ENCODE measurements at regions not wholly inside any gene's neighbourhood (a gene's known extent, or its start where the extent isn't known, plus 50 kb on each side); places are given as distances from the start of the nearest gene placed in this dataset.

DNA sequence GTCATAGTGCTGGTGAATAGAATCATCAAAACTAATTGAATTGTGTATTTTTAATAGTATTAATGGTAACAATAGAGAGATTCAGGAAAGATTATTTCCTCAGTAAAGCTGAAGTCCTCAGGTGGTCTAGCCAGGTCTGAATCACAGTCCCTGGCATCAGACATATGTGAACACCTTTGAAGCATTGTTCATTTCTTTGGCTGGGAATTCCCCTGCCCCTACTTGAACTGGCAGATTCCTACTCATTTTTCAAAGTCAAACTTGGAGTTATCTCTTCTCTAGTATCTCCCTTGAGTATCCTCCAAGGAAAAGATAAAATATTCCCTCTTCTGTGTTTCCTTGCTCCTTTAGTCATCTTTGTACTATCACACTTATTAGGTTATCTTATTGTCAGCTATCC lies 759.8 kb downstream of the ADGRL2 start:
- H2AFZ ChIP-seq (ENCODE audit: low read length): no peak overlapping the region
- no peak overlapping the region for H3K4me2 ChIP-seq (ENCODE audit: low read length)
- H3K9ac ChIP-seq (ENCODE audit: low read length): no peak overlapping the region
- no peaks in the 10 kb centered on the region for H3K27me3 ChIP-seq (ENCODE audit: insufficient read depth, low read length)
- H3K79me2 ChIP-seq (ENCODE audit: insufficient read depth, low read length): no peaks in the 10 kb centered on the region
- no peak for TF ChIP-seq EZH2 (IDR thresholded peaks at IDR 0.05; ENCODE audit: borderline replicate concordance, low read length)
- TF ChIP-seq, protein P1, sequence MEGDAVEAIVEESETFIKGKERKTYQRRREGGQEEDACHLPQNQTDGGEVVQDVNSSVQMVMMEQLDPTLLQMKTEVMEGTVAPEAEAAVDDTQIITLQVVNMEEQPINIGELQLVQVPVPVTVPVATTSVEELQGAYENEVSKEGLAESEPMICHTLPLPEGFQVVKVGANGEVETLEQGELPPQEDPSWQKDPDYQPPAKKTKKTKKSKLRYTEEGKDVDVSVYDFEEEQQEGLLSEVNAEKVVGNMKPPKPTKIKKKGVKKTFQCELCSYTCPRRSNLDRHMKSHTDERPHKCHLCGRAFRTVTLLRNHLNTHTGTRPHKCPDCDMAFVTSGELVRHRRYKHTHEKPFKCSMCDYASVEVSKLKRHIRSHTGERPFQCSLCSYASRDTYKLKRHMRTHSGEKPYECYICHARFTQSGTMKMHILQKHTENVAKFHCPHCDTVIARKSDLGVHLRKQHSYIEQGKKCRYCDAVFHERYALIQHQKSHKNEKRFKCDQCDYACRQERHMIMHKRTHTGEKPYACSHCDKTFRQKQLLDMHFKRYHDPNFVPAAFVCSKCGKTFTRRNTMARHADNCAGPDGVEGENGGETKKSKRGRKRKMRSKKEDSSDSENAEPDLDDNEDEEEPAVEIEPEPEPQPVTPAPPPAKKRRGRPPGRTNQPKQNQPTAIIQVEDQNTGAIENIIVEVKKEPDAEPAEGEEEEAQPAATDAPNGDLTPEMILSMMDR (IDR thresholded peaks at IDR 0.05; ENCODE audit: low read length): no peak
- no peak overlapping the region for H3K27ac ChIP-seq (ENCODE audit: low read depth, low read length, poor library complexity, severe bottlenecking)
- H3K4me3 ChIP-seq (ENCODE audit: low read depth, low read length, poor library complexity, severe bottlenecking): no peak overlapping the region
- no peaks in the 10 kb centered on the region for H3K9me3 ChIP-seq (ENCODE audit: low read length)
- H3K4me1 ChIP-seq (ENCODE audit: insufficient read depth, low read length, severe bottlenecking): peaks cover 4% of the 10 kb centered on the region
- H4K20me1 ChIP-seq (ENCODE audit: insufficient read depth, low read length): no peaks in the 10 kb centered on the region
- H3K9me2 ChIP-seq (ENCODE audit: low read depth, low read length): no peaks in the 10 kb centered on the region
- H3F3A ChIP-seq (ENCODE audit: insufficient read depth, low read length): no peaks in the 10 kb centered on the region
- no peaks in the 10 kb centered on the region for H3K36me3 ChIP-seq (ENCODE audit: insufficient read depth, low read length)

DNA sequence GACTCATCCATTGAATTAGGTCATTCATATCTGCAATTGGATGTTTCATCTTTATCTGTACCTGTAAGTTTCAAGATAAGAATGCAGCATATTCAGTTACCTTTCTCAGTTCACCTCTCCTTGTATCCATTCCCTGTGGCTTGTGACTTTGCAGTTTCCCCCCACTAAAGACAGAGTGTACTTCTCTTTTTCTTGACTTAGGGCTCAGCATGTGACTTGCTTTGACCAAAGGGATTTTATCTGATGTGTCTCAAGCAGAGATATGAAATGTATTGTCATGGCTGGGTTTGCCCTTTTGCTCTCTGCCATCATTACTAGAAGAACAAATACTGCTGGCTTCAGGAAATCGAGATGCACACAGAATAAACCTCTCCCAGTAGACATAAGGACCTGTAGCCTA lies 754.8 kb downstream of the ADGRL2 start:
- no peaks in the 10 kb centered on the region for H3K36me3 ChIP-seq (ENCODE audit: insufficient read depth, low read length)
- H3K27ac ChIP-seq (ENCODE audit: low read depth, low read length, poor library complexity, severe bottlenecking): no peak overlapping the region
- H4K20me1 ChIP-seq (ENCODE audit: insufficient read depth, low read length): no peaks in the 10 kb centered on the region
- no peaks in the 10 kb centered on the region for H3K4me1 ChIP-seq (ENCODE audit: insufficient read depth, low read length, severe bottlenecking)
- no peaks in the 10 kb centered on the region for H3K27me3 ChIP-seq (ENCODE audit: insufficient read depth, low read length)
- H3K9me2 ChIP-seq (ENCODE audit: low read depth, low read length): no peaks in the 10 kb centered on the region
- H3K9me3 ChIP-seq (ENCODE audit: low read length): no peaks in the 10 kb centered on the region
- H3F3A ChIP-seq (ENCODE audit: insufficient read depth, low read length): no peaks in the 10 kb centered on the region
- no peaks in the 10 kb centered on the region for H3K79me2 ChIP-seq (ENCODE audit: insufficient read depth, low read length)
- no peak overlapping the region for H2AFZ ChIP-seq (ENCODE audit: low read length)
- no peak overlapping the region for H3K4me3 ChIP-seq (ENCODE audit: low read depth, low read length, poor library complexity, severe bottlenecking)
- H3K4me2 ChIP-seq (ENCODE audit: low read length): no peak overlapping the region
- TF ChIP-seq, protein P1 (IDR thresholded peaks at IDR 0.05; ENCODE audit: low read length): no peak
- no peak for TF ChIP-seq EZH2 (IDR thresholded peaks at IDR 0.05; ENCODE audit: borderline replicate concordance, low read length)
- no peak overlapping the region for H3K9ac ChIP-seq (ENCODE audit: low read length)

- H4K20me1 ChIP-seq (ENCODE audit: insufficient read depth, low read length): no peaks in the 10 kb centered on the region
- no peaks in the 10 kb centered on the region for H3F3A ChIP-seq (ENCODE audit: insufficient read depth, low read length)
- no peaks in the 10 kb centered on the region for H3K27me3 ChIP-seq (ENCODE audit: insufficient read depth, low read length)
- no peak overlapping the region for H3K4me3 ChIP-seq (ENCODE audit: low read depth, low read length, poor library complexity, severe bottlenecking)
- no peaks in the 10 kb centered on the region for H3K9me3 ChIP-seq (ENCODE audit: low read length)
- no peak overlapping the region for H3K9ac ChIP-seq (ENCODE audit: low read length)
- H3K9me2 ChIP-seq (ENCODE audit: low read depth, low read length): no peaks in the 10 kb centered on the region
- no peak for TF ChIP-seq EZH2 (IDR thresholded peaks at IDR 0.05; ENCODE audit: borderline replicate concordance, low read length)
- TF ChIP-seq, protein P1 (IDR thresholded peaks at IDR 0.05; ENCODE audit: low read length): no peak
- no peak overlapping the region for H3K4me2 ChIP-seq (ENCODE audit: low read length)
- no peak overlapping the region for H3K27ac ChIP-seq (ENCODE audit: low read depth, low read length, poor library complexity, severe bottlenecking)
- H3K4me1 ChIP-seq (ENCODE audit: insufficient read depth, low read length, severe bottlenecking): no peaks in the 10 kb centered on the region
- no peak overlapping the region for H2AFZ ChIP-seq (ENCODE audit: low read length)
- H3K36me3 ChIP-seq (ENCODE audit: insufficient read depth, low read length): no peaks in the 10 kb centered on the region
- H3K79me2 ChIP-seq (ENCODE audit: insufficient read depth, low read length): no peaks in the 10 kb centered on the region
Measured at GRCh38 chr1:82549841-82550240, 749.1 kb downstream of the ADGRL2 start.
